Lung (tissue), 11 donors: ENCODE measurements at regions not wholly inside any gene's neighbourhood (a gene's known extent, or its start where the extent isn't known, plus 50 kb on each side); places are given as distances from the start of the nearest gene placed in this dataset.

Source experiments
- ATAC-seq: fragments of 200-7000 bp; cut with Tn5 transposase; one replicate; pipeline ENCODE4 v1.9.1; 2020; ENCODE audit warnings: moderate number of reproducible peaks; ENCODE audit not compliant: insufficient read depth, low FRiP score
- DNase-seq, 3 donors: peaks; one replicate each; pipeline ENCODE4 v3.0.0-alpha.2; 2013 to 2017
- H3K27ac ChIP-seq, 2 donors: one replicate each; pipeline ENCODE4 v1.5.1; 2013; ENCODE audit warnings: mild to moderate bottlenecking in 2 of 2, moderate library complexity in 2 of 2, control low read depth in 1 of 2, inconsistent platforms in 1 of 2, low read depth in 1 of 2, low read length in 1 of 2
- H3K27me3 ChIP-seq, 3 donors: one replicate each; pipeline ENCODE4 v1.5.1; 2013; ENCODE audit warnings: low read length in 2 of 3; ENCODE audit not compliant: control insufficient read depth in 3 of 3, insufficient read depth in 3 of 3
- H3K36me3 ChIP-seq, 4 donors: one replicate each; pipeline ENCODE4 v1.5.1; 2013; ENCODE audit warnings: low read length in 4 of 4, mild to moderate bottlenecking in 1 of 4, moderate library complexity in 1 of 4; ENCODE audit not compliant: control insufficient read depth in 4 of 4, insufficient read depth in 4 of 4
- H3K4me1 ChIP-seq, 5 donors: one replicate each; pipeline ENCODE4 v1.5.1; 2013; ENCODE audit warnings: low read length in 5 of 5, mild to moderate bottlenecking in 2 of 5, moderate library complexity in 1 of 5; ENCODE audit not compliant: control insufficient read depth in 5 of 5, insufficient read depth in 5 of 5
- H3K4me3 ChIP-seq: one replicate; pipeline ENCODE4 v1.5.1; 2013; ENCODE audit warnings: mild to moderate bottlenecking, control low read depth, moderate library complexity
- H3K9ac ChIP-seq, 2 donors: one replicate each; pipeline ENCODE4 v1.5.1; 2013; ENCODE audit warnings: low read length in 2 of 2, control low read depth in 1 of 2; ENCODE audit not compliant: insufficient read depth in 1 of 2
- H3K9me3 ChIP-seq, 4 donors: one replicate each; pipeline ENCODE4 v1.5.1; 2013; ENCODE audit warnings: low read length in 3 of 4, mild to moderate bottlenecking in 1 of 4, moderate library complexity in 1 of 4; ENCODE audit not compliant: control insufficient read depth in 4 of 4, insufficient read depth in 3 of 4
- CTCF ChIP-seq: IDR thresholded peaks from 2 replicates; pipeline ENCODE4 v1.5.1; 2012; ENCODE audit warnings: mild to moderate bottlenecking; ENCODE audit errors: control extremely low read depth, extremely low read depth
- whole genome bisulfite sequencing, 2 donors: extraction: QIAGEN DNeasy Blood & Tissue Kit; methylation state at CpG; one replicate each; pipeline ENCODE4 v1.1.7; 2013; 5-methylcytosine and 5-hydroxymethylcytosine counted together
- donor health status: control.
- donor health status: control.
- donor health status: Bipolar disorder and iron deficiency.
- donor health status: healthy.
- donor health status: DM: yes; HTN: yes; CAD: no.

GRCh38 chr6:87912102-87912501 lies 135.5 kb upstream of the SPACA1 start:
- H3K9ac ChIP-seq = no peak overlapping the region
- no peaks in the 10 kb centered on the region for H3K4me1 ChIP-seq
- no peak for ATAC-seq
- no peaks in the 10 kb centered on the region for H3K36me3 ChIP-seq
- H3K4me3 ChIP-seq = no peak overlapping the region
- 90 to 97% methylated on average over 1 of the region's 1 CpG for WGBS, 2 donors
- no peak overlapping the region for H3K27ac ChIP-seq
- no peaks in the 10 kb centered on the region for H3K27me3 ChIP-seq
- no peak for DNase-seq
- peaks cover 0 to 8% (median 0%) of the 10 kb centered on the region in 4 donors for H3K9me3 ChIP-seq
- TF ChIP-seq CTCF = no peak

GRCh38 chr6:87909849-87910248 lies 137.8 kb upstream of the SPACA1 start:
- H3K27ac ChIP-seq = no peak overlapping the region
- no peaks in the 10 kb centered on the region for H3K36me3 ChIP-seq
- H3K9me3 ChIP-seq = no peaks in the 10 kb centered on the region
- H3K9ac ChIP-seq = no peak overlapping the region
- no peak for DNase-seq
- ATAC-seq = no peak
- no peak for TF ChIP-seq CTCF
- no peaks in the 10 kb centered on the region for H3K27me3 ChIP-seq
- H3K4me1 ChIP-seq = peaks cover 0 to 4% (median 0%) of the 10 kb centered on the region in 5 donors
- WGBS, 2 donors = 83 to 92% methylated on average over 8 of the region's 8 CpGs
- no peak overlapping the region for H3K4me3 ChIP-seq

GRCh38 chr6:87908978-87909811 lies 138.4 kb upstream of the SPACA1 start:
- ATAC-seq (no peak), DNase-seq (no peak)
- Histone ChIP-seq H3K4me1 (peaks cover 0 to 4% (median 0%) of the 10 kb centered on the region in 5 donors), H3K9me3 (no peaks in the 10 kb centered on the region), H3K27ac (no peak overlapping the region), H3K9ac (no peak overlapping the region), H3K36me3 (no peaks in the 10 kb centered on the region), H3K27me3 (no peaks in the 10 kb centered on the region), H3K4me3 (no peak overlapping the region)
- WGBS, 2 donors = 74 to 79% methylated on average over 6 of the region's 6 CpGs
- no peak for TF ChIP-seq CTCF
